ENCODE measurements at regions not wholly inside any gene's neighbourhood (a gene's known extent, or its start where the extent isn't known, plus 50 kb on each side); places are given as distances from the start of the nearest gene placed in this dataset.

- peak; percentile 70 for TF ChIP-seq CTCF (IDR thresholded peaks at IDR 0.05)
- no peak for TF ChIP-seq EZH2 (IDR thresholded peaks at IDR 0.05; ENCODE audit: borderline replicate concordance, insufficient read depth, low read depth, low read length, poor library complexity, severe bottlenecking)
- H3K9me3 ChIP-seq (ENCODE audit: control extremely low read depth in 1 of 3, control insufficient read depth in 2 of 3, insufficient read depth in 1 of 3, low read length in 2 of 3) = no peaks in the 10 kb centered on the region
- no peak overlapping the region for H3K4me2 ChIP-seq (replicated peaks; ENCODE audit: low read depth, low read length, poor library complexity, severe bottlenecking)
- Mint-ChIP-seq H3K27me3 (peaks cover 7% of the 10 kb centered on the region), H3K9me3 (ENCODE audit: insufficient read depth) (no peaks in the 10 kb centered on the region), H3K27ac (no peak overlapping the region), H3K4me3 (no peak overlapping the region), H3K4me1 (no peaks in the 10 kb centered on the region)
- DNase-seq (peak; percentile 52), ATAC-seq (ENCODE audit: low read depth) (peak; percentile 61)
- H3K4me3 ChIP-seq (ENCODE audit: control extremely low read depth in 1 of 5, extremely low read depth in 1 of 5, insufficient read depth in 1 of 5, low read depth in 2 of 5, low read length in 4 of 5) = no peak overlapping the region
- no peak overlapping the region for H3K27ac ChIP-seq (ENCODE audit: low read length in 2 of 2)
- no peaks in the 10 kb centered on the region for H3K79me2 ChIP-seq (ENCODE audit: control insufficient read depth, insufficient read depth, low read length)
- H3K27me3 ChIP-seq (replicated peaks in 1 of 4; ENCODE audit: control extremely low read depth in 1 of 4, control insufficient read depth in 3 of 4, insufficient read depth in 4 of 4, low read length in 3 of 4) = peaks cover 0 to 4% (median 0%) of the 10 kb centered on the region in 4 experiments
- ChIA-PET CTCF (interaction anchor here (0.6 to 2.2 kb wide), 7 partner anchors 10 to 445 kb away, joined by 3 to 17 read pairs (median 5); no protein-coding TSS in a partner anchor), POLR2A (no interaction called here)
- no peak overlapping the region for H2AFZ ChIP-seq (ENCODE audit: insufficient read depth, low read depth, low read length, poor library complexity, severe bottlenecking)
- 0% methylated on average over 1 of the region's 1 CpG for WGBS (ENCODE audit: insufficient coverage)
- intact Hi-C loops (cut with micrococcal nuclease) = loop anchor here (1.0 to 5.0 kb wide), 2 partner anchors 162 to 344 kb away; no protein-coding TSS in a partner anchor
- H3K36me3 ChIP-seq (replicated peaks in 1 of 2; ENCODE audit: control extremely low read depth in 1 of 2, control insufficient read depth in 1 of 2, extremely low read depth in 1 of 2, insufficient read depth in 2 of 2, low read length in 1 of 2) = no peaks in the 10 kb centered on the region
- H3K4me1 ChIP-seq (ENCODE audit: control insufficient read depth in 2 of 2, insufficient read depth in 2 of 2, low read length in 2 of 2) = no peaks in the 10 kb centered on the region
- H3K9ac ChIP-seq (ENCODE audit: low read length) = no peak overlapping the region
- H4K20me1 ChIP-seq (ENCODE audit: control insufficient read depth, insufficient read depth, low read length, poor library complexity, severe bottlenecking) = no peaks in the 10 kb centered on the region
Observed at GRCh38 chrX:101759000-101759399, 99.3 kb upstream of the ARMCX2 start.

- no CpG with 5 or more reads among the region's 4 CpGs for WGBS (ENCODE audit: insufficient coverage)
- ATAC-seq (ENCODE audit: low read depth) = no peak
Observed at GRCh38 chrX:101750744-101751143, 91.1 kb upstream of the ARMCX2 start.

More at GRCh38 chrX:101750744-101751143, 91.1 kb upstream of the ARMCX2 start:
- Histone ChIP-seq H3K79me2 (ENCODE audit: control insufficient read depth, insufficient read depth, low read length) (no peaks in the 10 kb centered on the region), H3K4me3 (ENCODE audit: control extremely low read depth in 1 of 5, extremely low read depth in 1 of 5, insufficient read depth in 1 of 5, low read depth in 2 of 5, low read length in 4 of 5) (no peak overlapping the region), H2AFZ (ENCODE audit: insufficient read depth, low read depth, low read length, poor library complexity, severe bottlenecking) (no peak overlapping the region), H3K27me3 (replicated peaks in 1 of 4; ENCODE audit: control extremely low read depth in 1 of 4, control insufficient read depth in 3 of 4, insufficient read depth in 4 of 4, low read length in 3 of 4) (peaks cover 0 to 4% (median 0%) of the 10 kb centered on the region in 4 experiments), H3K9me3 (ENCODE audit: control extremely low read depth in 1 of 3, control insufficient read depth in 2 of 3, insufficient read depth in 1 of 3, low read length in 2 of 3) (no peaks in the 10 kb centered on the region), H3K4me2 (replicated peaks; ENCODE audit: low read depth, low read length, poor library complexity, severe bottlenecking) (no peak overlapping the region), H4K20me1 (ENCODE audit: control insufficient read depth, insufficient read depth, low read length, poor library complexity, severe bottlenecking) (no peaks in the 10 kb centered on the region), H3K9ac (ENCODE audit: low read length) (no peak overlapping the region), H3K36me3 (replicated peaks in 1 of 2; ENCODE audit: control extremely low read depth in 1 of 2, control insufficient read depth in 1 of 2, extremely low read depth in 1 of 2, insufficient read depth in 2 of 2, low read length in 1 of 2) (no peaks in the 10 kb centered on the region), H3K4me1 (ENCODE audit: control insufficient read depth in 2 of 2, insufficient read depth in 2 of 2, low read length in 2 of 2) (no peaks in the 10 kb centered on the region), H3K27ac (ENCODE audit: low read length in 2 of 2) (no peak overlapping the region)
- Mint-ChIP-seq H3K4me1 (no peaks in the 10 kb centered on the region), H3K27ac (no peak overlapping the region), H3K4me3 (no peak overlapping the region), H3K27me3 (peaks cover 21% of the 10 kb centered on the region), H3K9me3 (ENCODE audit: insufficient read depth) (no peaks in the 10 kb centered on the region)
- POLR2A ChIA-PET = no interaction called here
- CTCF ChIA-PET = no interaction called here
- TF ChIP-seq EZH2 (IDR thresholded peaks at IDR 0.05; ENCODE audit: borderline replicate concordance, insufficient read depth, low read depth, low read length, poor library complexity, severe bottlenecking) = no peak
- no peak for DNase-seq
- intact Hi-C loops (cut with micrococcal nuclease) = no loop called here
